Epidermal melanocyte (primary cell): ENCODE measurements at regions not wholly inside any gene's neighbourhood (a gene's known extent, or its start where the extent isn't known, plus 50 kb on each side); places are given as distances from the start of the nearest gene placed in this dataset.

Experiments used
- DNase-seq: peaks from one replicate; pipeline ENCODE4 v3.0.0; 2011; ENCODE audit warnings: low spot score; ENCODE audit not compliant: insufficient read length

GRCh38 chr3:99126316-99126715 is 224.8 kb upstream of the DCBLD2 start:
- DNase-seq: no peak

GRCh38 chr3:99119385-99119784 is 217.9 kb upstream of the DCBLD2 start:
- DNase-seq: no peak

- DNase-seq: no peak
Observed at GRCh38 chr3:99118381-99118780, 216.9 kb upstream of the DCBLD2 start.

GRCh38 chr3:99114565-99115291 is 213.2 kb upstream of the DCBLD2 start:
- no peak for DNase-seq

- no peak for DNase-seq
Observed at GRCh38 chr3:99111235-99111634, 209.7 kb upstream of the DCBLD2 start.

GRCh38 chr3:99110401-99110800 is 208.9 kb upstream of the DCBLD2 start:
- no peak for DNase-seq

- peak; percentile 40 for DNase-seq
Observed at GRCh38 chr3:99108508-99108907, 207.0 kb upstream of the DCBLD2 start.

- no peak for DNase-seq
Observed at GRCh38 chr3:99094606-99095005, 193.1 kb upstream of the DCBLD2 start.

- DNase-seq: no peak
Observed at GRCh38 chr3:99087277-99087676, 185.8 kb upstream of the DCBLD2 start.

GRCh38 chr3:99084826-99085225 is 183.3 kb upstream of the DCBLD2 start:
- DNase-seq: no peak

GRCh38 chr3:99084156-99084555 is 182.7 kb upstream of the DCBLD2 start:
- no peak for DNase-seq

- DNase-seq: no peak
Observed at GRCh38 chr3:99071096-99071495, 169.6 kb upstream of the DCBLD2 start.

GRCh38 chr3:99069973-99070372 is 168.5 kb upstream of the DCBLD2 start:
- DNase-seq: no peak

- DNase-seq: no peak
Observed at GRCh38 chr3:99066863-99067262, 165.4 kb upstream of the DCBLD2 start.

- no peak for DNase-seq
Observed at GRCh38 chr3:99049164-99049563, 147.7 kb upstream of the DCBLD2 start.

GRCh38 chr3:99041747-99042146 is 140.3 kb upstream of the DCBLD2 start:
- DNase-seq: no peak

- no peak for DNase-seq
Observed at GRCh38 chr3:99031778-99032177, 130.3 kb upstream of the DCBLD2 start.

GRCh38 chr3:99023590-99024192 is 122.2 kb upstream of the DCBLD2 start:
- no peak for DNase-seq

GRCh38 chr3:99021466-99021865 is 120.0 kb upstream of the DCBLD2 start:
- DNase-seq: no peak

GRCh38 chr3:99016452-99016851 is 115.0 kb upstream of the DCBLD2 start:
- no peak for DNase-seq

GRCh38 chr3:99013777-99014315 is 112.4 kb upstream of the DCBLD2 start:
- no peak for DNase-seq

- DNase-seq: no peak
Observed at GRCh38 chr3:99013077-99013476, 111.6 kb upstream of the DCBLD2 start.

GRCh38 chr3:99012051-99012450 is 110.6 kb upstream of the DCBLD2 start:
- no peak for DNase-seq
